GM23338 (cell line): ENCODE measurements at regions not wholly inside any gene's neighbourhood (a gene's known extent, or its start where the extent isn't known, plus 50 kb on each side); places are given as distances from the start of the nearest gene placed in this dataset.

ENCODE experiments used
- ATAC-seq: fragments of 200-7000 bp; cut with Tn5 transposase; 3 replicates; pipeline ENCODE4 v1.9.1; 2020
- DNase-seq: peaks from one replicate; pipeline ENCODE4 v3.0.0-alpha.2; 2015; ENCODE audit warnings: low spot score
- H2AFZ ChIP-seq: fragments of 200-600 bp; sonication (generic); 2 replicates; pipeline ENCODE4 v1.8.0; 2016; ENCODE audit warnings: antibody characterized with exemption, mild to moderate bottlenecking, moderate library complexity
- H3F3A ChIP-seq: fragments of 200-600 bp; sonication (generic); replicated peaks from 2 replicates; pipeline ENCODE4 v1.8.0; 2017; ENCODE audit warnings: antibody characterized with exemption, mixed run types, low read depth
- H3K27ac ChIP-seq: fragments of 200-600 bp; sonication (generic); 2 replicates; pipeline ENCODE4 v1.6.1; 2016; ENCODE audit warnings: low read depth
- H3K27me3 ChIP-seq: fragments of 200-600 bp; sonication (generic); 2 replicates; pipeline ENCODE4 v1.8.0; 2016; ENCODE audit warnings: mild to moderate bottlenecking, mixed run types, moderate library complexity; ENCODE audit not compliant: insufficient read depth
- H3K36me3 ChIP-seq: fragments of 200-600 bp; sonication (generic); 2 replicates; pipeline ENCODE4 v1.8.0; 2016; ENCODE audit warnings: mild to moderate bottlenecking; ENCODE audit not compliant: insufficient read depth
- H3K4me1 ChIP-seq: fragments of 200-600 bp; sonication (generic); 2 replicates; pipeline ENCODE4 v1.8.0; 2016; ENCODE audit warnings: mild to moderate bottlenecking, moderate library complexity; ENCODE audit not compliant: insufficient read depth
- H3K4me2 ChIP-seq: fragments of 200-600 bp; sonication (generic); 2 replicates; pipeline ENCODE4 v1.7.1; 2017; ENCODE audit warnings: mixed run types
- H3K4me3 ChIP-seq: fragments of 200-600 bp; sonication (generic); 2 replicates; pipeline ENCODE4 v1.6.1; 2016; ENCODE audit warnings: mixed run types
- H3K79me2 ChIP-seq: fragments of 200-600 bp; sonication (generic); replicated peaks from 2 replicates; pipeline ENCODE4 v1.8.0; 2017; ENCODE audit warnings: mild to moderate bottlenecking; ENCODE audit not compliant: insufficient read depth
- H3K9me2 ChIP-seq: fragments of 200-600 bp; sonication (generic); 2 replicates; pipeline ENCODE4 v1.8.0; 2017; ENCODE audit not compliant: insufficient read depth
- H4K20me1 ChIP-seq: fragments of 200-600 bp; sonication (generic); replicated peaks from 2 replicates; pipeline ENCODE4 v1.8.0; 2017; ENCODE audit warnings: mild to moderate bottlenecking; ENCODE audit not compliant: insufficient read depth
- H3K27ac Mint-ChIP-seq: 2 replicates; pipeline ENCODE4 v1.8.0; 2020; ENCODE audit warnings: inconsistent platforms, mild to moderate bottlenecking, moderate library complexity, mixed read lengths
- H3K27me3 Mint-ChIP-seq: 3 replicates; pipeline ENCODE4 v1.8.0; 2022; ENCODE audit warnings: low read depth, mild to moderate bottlenecking, moderate library complexity, mixed read lengths, inconsistent platforms; ENCODE audit not compliant: insufficient read depth, poor library complexity
- H3K36me3 Mint-ChIP-seq: 3 replicates; pipeline ENCODE4 v1.8.0; 2021; ENCODE audit warnings: low read depth, mild to moderate bottlenecking, inconsistent platforms, moderate library complexity, mixed read lengths
- H3K4me1 Mint-ChIP-seq: 3 replicates; pipeline ENCODE4 v1.8.0; 2020; ENCODE audit warnings: mild to moderate bottlenecking, inconsistent platforms, mixed read lengths
- H3K4me3 Mint-ChIP-seq: 3 replicates; pipeline ENCODE4 v1.8.0; 2021; ENCODE audit warnings: moderate library complexity, mild to moderate bottlenecking, inconsistent platforms, mixed read lengths
- H3K9me3 Mint-ChIP-seq: 3 replicates; pipeline ENCODE4 v1.8.0; 2020; ENCODE audit warnings: moderate library complexity, mild to moderate bottlenecking, inconsistent platforms, mixed read lengths
- ETS1 ChIP-seq: IDR thresholded peaks from 2 replicates; pipeline ENCODE4 v1.6.1; 2016; ENCODE audit warnings: antibody characterized with exemption
- JUNB ChIP-seq: IDR thresholded peaks from one replicate; pipeline ENCODE4 v1.6.1; 2016; ENCODE audit warnings: antibody characterized with exemption; ENCODE audit not compliant: unreplicated experiment
- REST ChIP-seq: IDR thresholded peaks from one replicate; pipeline ENCODE4 v1.6.1; 2018; ENCODE audit warnings: antibody characterized with exemption; ENCODE audit not compliant: unreplicated experiment
- ZNF114 ChIP-seq: fragments of 250-450 bp; sonication (Bioruptor Pico); IDR thresholded peaks from 2 replicates; pipeline ENCODE4 v1.5.0; 2020; ENCODE audit warnings: mild to moderate bottlenecking, moderate library complexity
- ZNF462 ChIP-seq: fragments of 250-450 bp; sonication (Bioruptor Pico); IDR thresholded peaks from 2 replicates; pipeline ENCODE4 v1.5.0; 2020; ENCODE audit warnings: mild to moderate bottlenecking, moderate library complexity

- TF ChIP-seq ZNF462 (CRISPR knock-in tag) (no peak), JUNB (no peak), REST (no peak)
These were observed 341.1 kb downstream of the TGFB2 start (continued) for GRCh38 chr1:218686258-218686657.

GRCh38 chr1:218686761-218687160 is 341.6 kb downstream of the TGFB2 start:
- Histone ChIP-seq H3K4me3 (no peak overlapping the region), H2AFZ (no peak overlapping the region), H3K9me2 (peaks cover 15% of the 10 kb centered on the region), H3K27ac (no peak overlapping the region), H3K4me1 (no peaks in the 10 kb centered on the region), H3K36me3 (no peaks in the 10 kb centered on the region), H3K79me2 (no peaks in the 10 kb centered on the region), H3K4me2 (no peak overlapping the region), H3K27me3 (no peaks in the 10 kb centered on the region), H3F3A (no peaks in the 10 kb centered on the region), H4K20me1 (no peaks in the 10 kb centered on the region)
- Mint-ChIP-seq H3K36me3 (no peaks in the 10 kb centered on the region), H3K9me3 (no peaks in the 10 kb centered on the region; the same call in 2 of the 3 replicates), H3K4me1 (no peaks in the 10 kb centered on the region), H3K27ac (no peak overlapping the region), H3K27me3 (peaks cover 2% of the 10 kb centered on the region), H3K4me3 (no peak overlapping the region)
- DNase-seq (no peak), ATAC-seq (no peak)
- no peak for TF ChIP-seq ETS1
- no peak for TF ChIP-seq ZNF462 (CRISPR knock-in tag)
- TF ChIP-seq ZNF114 (CRISPR knock-in tag): no peak
